GM12875 (cell line): ENCODE measurements at regions not wholly inside any gene's neighbourhood (a gene's known extent, or its start where the extent isn't known, plus 50 kb on each side); places are given as distances from the start of the nearest gene placed in this dataset.

Source experiments
- H3K4me3 ChIP-seq: one replicate; pipeline ENCODE4 v1.5.1; 2011; ENCODE audit warnings: low read depth, low read length, control low read depth
- TF ChIP-seq, protein P1 (sequence below): IDR thresholded peaks from 2 replicates; pipeline ENCODE4 v1.5.1; 2011; ENCODE audit warnings: low read depth, mild to moderate bottlenecking, control low read depth, inconsistent platforms, low read length, moderate library complexity, borderline replicate concordance; ENCODE audit not compliant: insufficient read depth

DNA sequence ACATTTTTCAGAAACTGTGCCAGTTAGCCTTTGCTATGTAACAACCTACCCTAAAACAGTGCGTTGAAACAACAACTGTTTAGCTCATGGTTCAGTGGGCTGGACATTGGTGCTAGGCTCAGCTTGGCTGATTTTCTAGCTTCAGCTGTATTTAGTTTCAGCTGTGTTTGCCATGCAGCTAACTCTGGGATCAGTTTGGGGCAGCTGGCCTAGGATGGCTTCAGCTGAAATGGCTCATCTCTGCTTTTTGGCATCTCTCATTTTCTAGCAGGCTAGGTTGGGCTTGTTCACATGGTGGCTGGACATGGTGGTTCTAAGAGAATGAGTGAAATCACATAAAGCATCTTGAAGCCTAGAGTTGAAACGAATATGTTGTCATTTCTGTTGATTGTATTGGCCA lies 464.2 kb downstream of the QKI start:
- no peak overlapping the region for H3K4me3 ChIP-seq
- TF ChIP-seq, protein P1, sequence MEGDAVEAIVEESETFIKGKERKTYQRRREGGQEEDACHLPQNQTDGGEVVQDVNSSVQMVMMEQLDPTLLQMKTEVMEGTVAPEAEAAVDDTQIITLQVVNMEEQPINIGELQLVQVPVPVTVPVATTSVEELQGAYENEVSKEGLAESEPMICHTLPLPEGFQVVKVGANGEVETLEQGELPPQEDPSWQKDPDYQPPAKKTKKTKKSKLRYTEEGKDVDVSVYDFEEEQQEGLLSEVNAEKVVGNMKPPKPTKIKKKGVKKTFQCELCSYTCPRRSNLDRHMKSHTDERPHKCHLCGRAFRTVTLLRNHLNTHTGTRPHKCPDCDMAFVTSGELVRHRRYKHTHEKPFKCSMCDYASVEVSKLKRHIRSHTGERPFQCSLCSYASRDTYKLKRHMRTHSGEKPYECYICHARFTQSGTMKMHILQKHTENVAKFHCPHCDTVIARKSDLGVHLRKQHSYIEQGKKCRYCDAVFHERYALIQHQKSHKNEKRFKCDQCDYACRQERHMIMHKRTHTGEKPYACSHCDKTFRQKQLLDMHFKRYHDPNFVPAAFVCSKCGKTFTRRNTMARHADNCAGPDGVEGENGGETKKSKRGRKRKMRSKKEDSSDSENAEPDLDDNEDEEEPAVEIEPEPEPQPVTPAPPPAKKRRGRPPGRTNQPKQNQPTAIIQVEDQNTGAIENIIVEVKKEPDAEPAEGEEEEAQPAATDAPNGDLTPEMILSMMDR = no peak

GRCh38 chr6:163877877-163878639 lies 463.5 kb downstream of the QKI start:
- no peak overlapping the region for H3K4me3 ChIP-seq
- TF ChIP-seq, protein P1 = no peak

DNA sequence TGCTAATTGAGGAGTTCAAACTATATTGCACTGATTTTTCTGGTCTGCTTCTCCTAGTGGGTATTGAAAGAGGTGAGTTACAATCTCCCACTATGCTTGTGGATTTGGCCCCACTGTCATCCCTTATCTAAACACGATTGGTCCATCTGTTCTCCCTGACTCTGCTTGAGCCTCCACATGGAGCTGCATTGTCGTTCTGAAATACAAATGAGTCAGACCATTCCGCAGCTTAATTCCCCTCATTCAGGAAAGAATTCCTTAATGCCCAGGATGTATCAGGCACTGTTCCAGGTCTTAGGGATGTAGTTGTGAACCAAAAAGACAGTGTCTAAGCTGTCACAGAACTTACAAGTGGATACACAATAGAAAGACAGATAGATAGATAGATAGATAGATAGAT lies 461.9 kb downstream of the QKI start:
- TF ChIP-seq, protein P1 = no peak
- H3K4me3 ChIP-seq = no peak overlapping the region

DNA sequence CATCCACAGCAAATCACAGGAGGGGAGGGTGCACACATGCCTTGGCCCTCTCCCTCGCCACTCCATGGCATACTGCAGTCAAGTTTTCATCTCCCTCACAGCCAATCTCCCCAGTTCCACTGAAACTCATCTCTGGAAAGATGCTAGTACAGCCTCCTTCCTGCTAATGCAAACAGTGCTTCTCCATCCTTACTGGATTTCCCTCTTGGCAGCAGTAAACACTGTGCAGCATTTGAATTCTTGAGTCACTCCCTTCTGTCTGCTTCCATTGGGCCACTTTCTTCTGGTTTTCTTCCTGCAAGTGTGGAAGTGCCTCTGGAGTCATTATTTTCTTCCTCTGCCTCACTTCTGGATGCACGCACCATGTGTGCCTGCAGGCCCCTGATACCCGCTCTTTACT lies 460.3 kb downstream of the QKI start:
- no peak overlapping the region for H3K4me3 ChIP-seq
- TF ChIP-seq, protein P1 = no peak

- no peak overlapping the region for H3K4me3 ChIP-seq
- TF ChIP-seq, protein P1 = no peak
These were observed 457.8 kb downstream of the QKI start for GRCh38 chr6:163872335-163872734.

- TF ChIP-seq, protein P1 = no peak
- H3K4me3 ChIP-seq = no peak overlapping the region
These were observed 457.1 kb downstream of the QKI start for GRCh38 chr6:163871616-163872015.
